Ovary (tissue), 7 donors: ENCODE measurements at regions not wholly inside any gene's neighbourhood (a gene's known extent, or its start where the extent isn't known, plus 50 kb on each side); places are given as distances from the start of the nearest gene placed in this dataset.

Source experiments
- DNase-seq, 5 donors: peaks; one replicate each; pipeline ENCODE4 v3.0.0-alpha.2; 2019 to 2020
- H3K27ac ChIP-seq, 2 donors: fragments of 200-600 bp; one replicate each; pipeline versions ENCODE4 v1.5.1 to v1.8.0; 2019 to 2022
- H3K27me3 ChIP-seq: fragments of 200-600 bp; one replicate; pipeline ENCODE4 v1.8.0; 2022
- H3K36me3 ChIP-seq: fragments of 200-600 bp; sonication (generic); one replicate; pipeline ENCODE4 v1.5.1; 2019
- H3K4me1 ChIP-seq: one replicate; pipeline ENCODE4 v1.8.1; 2013; ENCODE audit warnings: mild to moderate bottlenecking, moderate library complexity; ENCODE audit not compliant: insufficient read depth
- H3K4me3 ChIP-seq: fragments of 200-600 bp; sonication (generic); one replicate; pipeline ENCODE4 v1.5.1; 2017
- H3K9me3 ChIP-seq, 2 donors: fragments of 200-600 bp in 1 of 2; sonication (generic) in 1 of 2; one replicate each; pipeline versions ENCODE4 v1.5.1 to v1.8.1; 2013 to 2019; ENCODE audit warnings: mild to moderate bottlenecking in 1 of 2, moderate library complexity in 1 of 2
- EP300 ChIP-seq: sonication (generic); formaldehyde crosslinking; IDR thresholded peaks from one replicate; pipeline ENCODE4 v1.6.1; 2017; ENCODE audit warnings: antibody characterized with exemption
- POLR2A ChIP-seq: fragments of 450-650 bp; IDR thresholded peaks from one replicate; pipeline ENCODE4 v1.6.1; 2017; ENCODE audit warnings: antibody characterized with exemption, mild to moderate bottlenecking, moderate library complexity
- WGBS, 3 donors: extraction: QIAGEN DNeasy Blood & Tissue Kit in 1 of 3; methylation state at CpG; one replicate each; pipeline versions ENCODE4 v1.1.5 to v1.1.7; 2013 to 2017; 5-methylcytosine and 5-hydroxymethylcytosine counted together
- intact Hi-C, 4 donors: fragments of 100-400 bp; cut with DNase I; formaldehyde crosslinking; loops; one replicate each; pipeline versions ENCODE4 v1.11.0 to v1.15.1; 2022 to 2023
- TF ChIP-seq, protein P1 (sequence below), 3 donors: fragments of 450-650 bp in 2 of 3; fragments of 200-600 bp in 1 of 3; IDR thresholded peaks; one replicate each; pipeline versions ENCODE4 v1.5.1 to v1.8.0; 2016 to 2022; ENCODE audit warnings: antibody characterized with exemption in 3 of 3, mild to moderate bottlenecking in 1 of 3
- donor health status: DM: no; HTN: no; CAD: no; lungs with moderate emphysema.
- donor health status: DM: no; HTN: no; CAD: no.
- donor health status: Bipolar disorder and iron deficiency.
- donor health status: DM: no; HTN: no; CAD: no.
- donor health status: DM: yes; HTN: yes; CAD: no.

DNA sequence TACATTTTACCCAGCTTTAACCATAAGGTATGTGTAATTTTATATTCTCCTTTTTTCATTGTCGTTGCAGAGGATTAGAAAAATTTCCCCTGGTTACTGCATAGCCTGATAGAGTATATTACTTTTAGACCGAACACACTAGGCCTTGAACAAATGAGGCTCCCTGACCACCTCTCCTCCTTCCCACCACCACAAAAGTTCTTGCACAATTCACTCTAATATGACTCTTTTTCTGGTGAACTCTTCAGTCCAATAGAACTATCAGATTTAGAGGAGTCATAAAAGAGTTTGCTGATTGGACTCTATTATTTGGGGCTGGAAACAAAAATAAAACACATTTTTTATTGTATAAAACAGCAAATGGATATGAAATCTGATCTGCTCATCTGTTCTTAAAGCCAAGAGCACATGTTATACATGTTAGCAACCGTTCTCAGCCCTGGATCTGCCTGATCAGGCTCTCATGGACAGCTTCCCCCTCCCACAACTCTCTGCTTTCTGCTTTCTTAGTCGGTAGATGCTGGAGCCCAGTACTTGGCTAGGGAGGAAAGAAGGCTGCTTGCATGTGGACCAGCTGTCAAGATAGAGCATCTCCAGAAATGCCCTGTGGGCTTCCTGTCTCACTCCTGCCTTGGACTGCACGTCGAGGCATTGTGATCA, 83.5 kb downstream of the CD164 start:
- intact Hi-C loops, result no loop called here
- WGBS, 3 donors, result 63 to 71% (median 66%) methylated on average over 6 of the region's 6 CpGs
- H3K4me1 ChIP-seq, result no peaks in the 10 kb centered on the region
- H3K36me3 ChIP-seq, result no peaks in the 10 kb centered on the region
- H3K27ac ChIP-seq, result no peak overlapping the region
- DNase-seq, result no peak
- no peaks in the 10 kb centered on the region for H3K9me3 ChIP-seq
- H3K27me3 ChIP-seq, result no peaks in the 10 kb centered on the region
- no peak overlapping the region for H3K4me3 ChIP-seq
- no peak for TF ChIP-seq POLR2A
- TF ChIP-seq EP300, result no peak
- TF ChIP-seq, protein P1, sequence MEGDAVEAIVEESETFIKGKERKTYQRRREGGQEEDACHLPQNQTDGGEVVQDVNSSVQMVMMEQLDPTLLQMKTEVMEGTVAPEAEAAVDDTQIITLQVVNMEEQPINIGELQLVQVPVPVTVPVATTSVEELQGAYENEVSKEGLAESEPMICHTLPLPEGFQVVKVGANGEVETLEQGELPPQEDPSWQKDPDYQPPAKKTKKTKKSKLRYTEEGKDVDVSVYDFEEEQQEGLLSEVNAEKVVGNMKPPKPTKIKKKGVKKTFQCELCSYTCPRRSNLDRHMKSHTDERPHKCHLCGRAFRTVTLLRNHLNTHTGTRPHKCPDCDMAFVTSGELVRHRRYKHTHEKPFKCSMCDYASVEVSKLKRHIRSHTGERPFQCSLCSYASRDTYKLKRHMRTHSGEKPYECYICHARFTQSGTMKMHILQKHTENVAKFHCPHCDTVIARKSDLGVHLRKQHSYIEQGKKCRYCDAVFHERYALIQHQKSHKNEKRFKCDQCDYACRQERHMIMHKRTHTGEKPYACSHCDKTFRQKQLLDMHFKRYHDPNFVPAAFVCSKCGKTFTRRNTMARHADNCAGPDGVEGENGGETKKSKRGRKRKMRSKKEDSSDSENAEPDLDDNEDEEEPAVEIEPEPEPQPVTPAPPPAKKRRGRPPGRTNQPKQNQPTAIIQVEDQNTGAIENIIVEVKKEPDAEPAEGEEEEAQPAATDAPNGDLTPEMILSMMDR (IDR thresholded peaks at IDR 0.05), result no peak

DNA sequence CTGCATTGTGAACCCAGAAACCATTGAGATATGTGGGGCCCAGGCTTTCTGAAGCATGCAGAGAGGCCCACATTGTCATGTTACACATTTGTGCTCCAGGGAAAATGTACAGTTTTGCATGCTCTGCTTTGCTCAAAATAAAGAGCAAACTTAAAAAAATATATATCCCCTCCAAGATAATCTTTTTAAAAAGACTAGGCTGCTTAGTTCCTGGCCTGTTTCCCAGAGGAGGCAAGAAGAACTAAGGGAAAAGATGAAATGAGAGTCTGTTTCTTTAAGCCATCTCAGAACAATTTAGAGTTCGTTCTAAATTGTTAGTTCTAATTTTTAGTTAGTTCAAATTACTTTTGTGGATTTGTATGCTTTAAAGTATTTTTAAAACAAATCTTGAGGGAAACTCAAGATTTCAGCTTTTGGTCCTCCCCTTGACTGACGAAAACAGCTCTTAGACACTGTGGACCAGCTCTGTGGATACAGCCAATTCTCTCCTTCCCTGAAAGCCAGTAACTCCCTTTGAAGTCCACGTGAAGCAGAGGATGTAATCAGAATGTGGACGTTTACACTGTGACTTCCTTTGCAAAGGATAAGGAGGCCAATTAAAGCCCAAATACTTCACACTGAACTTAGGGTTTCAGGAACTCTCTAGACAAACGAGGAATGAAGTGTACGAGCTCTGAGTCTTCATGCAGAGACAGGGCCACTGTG, 84.7 kb downstream of the CD164 start:
- 12 to 19% (median 16%) methylated on average over 6 of the region's 6 CpGs for WGBS, 3 donors
- H3K4me3 ChIP-seq, result no peak overlapping the region
- DNase-seq, result no peak
- intact Hi-C loops, result no loop called here
- H3K36me3 ChIP-seq, result no peaks in the 10 kb centered on the region
- no peaks in the 10 kb centered on the region for H3K4me1 ChIP-seq
- no peaks in the 10 kb centered on the region for H3K27me3 ChIP-seq
- H3K27ac ChIP-seq, result no peak overlapping the region
- TF ChIP-seq, protein P1 (IDR thresholded peaks at IDR 0.05), result no peak
- TF ChIP-seq EP300, result no peak
- no peak for TF ChIP-seq POLR2A
- no peaks in the 10 kb centered on the region for H3K9me3 ChIP-seq

- Histone ChIP-seq H3K27me3 (no peaks in the 10 kb centered on the region), H3K4me1 (no peaks in the 10 kb centered on the region), H3K9me3 (no peaks in the 10 kb centered on the region), H3K27ac (no peak overlapping the region), H3K36me3 (no peaks in the 10 kb centered on the region), H3K4me3 (no peak overlapping the region)
- WGBS, 3 donors, result 68 to 78% (median 68%) methylated on average over 7 of the region's 7 CpGs
- no peak for DNase-seq
- intact Hi-C loops, result no loop called here
- TF ChIP-seq EP300, result no peak
- TF ChIP-seq POLR2A, result no peak
- TF ChIP-seq, protein P1 (IDR thresholded peaks at IDR 0.05), result no peak
These were observed 85.3 kb downstream of the CD164 start for GRCh38 chr6:109296971-109297372.

- Histone ChIP-seq H3K27me3 (no peaks in the 10 kb centered on the region), H3K27ac (no peak overlapping the region), H3K9me3 (no peaks in the 10 kb centered on the region), H3K36me3 (no peaks in the 10 kb centered on the region), H3K4me1 (no peaks in the 10 kb centered on the region), H3K4me3 (no peak overlapping the region)
- intact Hi-C loops, result no loop called here
- TF ChIP-seq, protein P1 (IDR thresholded peaks at IDR 0.05), result no peak
- TF ChIP-seq POLR2A, result no peak
- TF ChIP-seq EP300, result no peak
- WGBS, 3 donors, result 77 to 92% (median 85%) methylated on average over 3 of the region's 3 CpGs
- DNase-seq, result no peak
These were observed 85.8 kb downstream of the CD164 start for GRCh38 chr6:109296452-109296851.
